ENCODE measurements at regions not wholly inside any gene's neighbourhood (a gene's known extent, or its start where the extent isn't known, plus 50 kb on each side); places are given as distances from the start of the nearest gene placed in this dataset.

DNA sequence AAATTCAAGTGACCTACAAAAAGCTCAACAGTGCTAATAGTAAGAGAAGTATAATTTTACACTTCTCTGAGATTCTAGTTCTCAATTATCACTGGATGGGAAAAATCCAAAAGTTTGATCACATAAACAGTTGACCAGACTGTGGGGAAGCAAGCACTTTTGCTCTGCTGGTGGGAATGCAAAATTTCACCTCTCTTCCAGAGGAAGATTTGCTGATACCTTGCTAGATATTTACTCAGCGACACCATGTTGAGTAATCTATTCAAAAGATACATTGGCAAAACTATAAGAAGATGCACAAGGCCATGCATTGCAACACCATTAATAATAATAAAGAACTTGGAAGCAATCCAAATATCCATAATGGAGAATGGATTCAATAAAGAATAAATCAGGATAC lies 204.4 kb downstream of the MREG start:
- TF ChIP-seq MXI1 (IDR thresholded peaks at IDR 0.05; ENCODE audit: low read depth, low read length) (no peak), BRCA1 (IDR thresholded peaks at IDR 0.05; ENCODE audit: low read depth, low read length) (no peak), EZH2 (IDR thresholded peaks at IDR 0.05; ENCODE audit: borderline replicate concordance, control insufficient read depth, low read depth, low read length) (no peak), SP1 (IDR thresholded peaks at IDR 0.05; ENCODE audit: low read depth, low read length) (no peak), FOXK2 (IDR thresholded peaks at IDR 0.05) (no peak)
- TF ChIP-seq, protein P1, sequence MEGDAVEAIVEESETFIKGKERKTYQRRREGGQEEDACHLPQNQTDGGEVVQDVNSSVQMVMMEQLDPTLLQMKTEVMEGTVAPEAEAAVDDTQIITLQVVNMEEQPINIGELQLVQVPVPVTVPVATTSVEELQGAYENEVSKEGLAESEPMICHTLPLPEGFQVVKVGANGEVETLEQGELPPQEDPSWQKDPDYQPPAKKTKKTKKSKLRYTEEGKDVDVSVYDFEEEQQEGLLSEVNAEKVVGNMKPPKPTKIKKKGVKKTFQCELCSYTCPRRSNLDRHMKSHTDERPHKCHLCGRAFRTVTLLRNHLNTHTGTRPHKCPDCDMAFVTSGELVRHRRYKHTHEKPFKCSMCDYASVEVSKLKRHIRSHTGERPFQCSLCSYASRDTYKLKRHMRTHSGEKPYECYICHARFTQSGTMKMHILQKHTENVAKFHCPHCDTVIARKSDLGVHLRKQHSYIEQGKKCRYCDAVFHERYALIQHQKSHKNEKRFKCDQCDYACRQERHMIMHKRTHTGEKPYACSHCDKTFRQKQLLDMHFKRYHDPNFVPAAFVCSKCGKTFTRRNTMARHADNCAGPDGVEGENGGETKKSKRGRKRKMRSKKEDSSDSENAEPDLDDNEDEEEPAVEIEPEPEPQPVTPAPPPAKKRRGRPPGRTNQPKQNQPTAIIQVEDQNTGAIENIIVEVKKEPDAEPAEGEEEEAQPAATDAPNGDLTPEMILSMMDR (IDR thresholded peaks at IDR 0.05 in 2 of 3, conservative IDR thresholded peaks at IDR 0.05 in 1 of 3; ENCODE audit: control insufficient read depth in 2 of 3, extremely low read depth in 1 of 3, insufficient read depth in 1 of 3, low read depth in 3 of 3, low read length in 3 of 3), result no peak
